Vagina (tissue), 2 donors: ENCODE measurements at regions not wholly inside any gene's neighbourhood (a gene's known extent, or its start where the extent isn't known, plus 50 kb on each side); places are given as distances from the start of the nearest gene placed in this dataset.

Experiments
- DNase-seq, 2 donors: peaks; one replicate each; pipeline ENCODE4 v3.0.0-alpha.2; 2017; ENCODE audit errors: extremely low spot score in 2 of 2
- H3K27ac ChIP-seq: fragments of 200-600 bp; sonication (generic); one replicate; pipeline ENCODE4 v1.5.1; 2019
- H3K27me3 ChIP-seq: fragments of 200-600 bp; sonication (generic); one replicate; pipeline ENCODE4 v1.5.1; 2019
- H3K36me3 ChIP-seq, 2 donors: fragments of 200-600 bp; sonication (generic); one replicate each; pipeline ENCODE4 v1.5.1; 2017 to 2019
- H3K4me1 ChIP-seq: fragments of 200-600 bp; sonication (generic); one replicate; pipeline ENCODE4 v1.5.1; 2019
- H3K4me3 ChIP-seq, 2 donors: fragments of 200-600 bp; sonication (generic); 1 replicate in 1 of 2; 2 replicates in 1 of 2; pipeline ENCODE4 v1.5.1; 2016 to 2019
- H3K9me3 ChIP-seq: fragments of 200-600 bp; sonication (generic); one replicate; pipeline ENCODE4 v1.5.1; 2019
- CTCF ChIP-seq, 3 experiments: fragments of 450-650 bp in 2 of 3; fragments of 200-600 bp in 1 of 3; sonication (generic) in 1 of 3; IDR thresholded peaks; one replicate each; pipeline ENCODE4 v1.5.1; 2017 to 2019; ENCODE audit warnings: antibody characterized with exemption in 3 of 3, mild to moderate bottlenecking in 2 of 3, moderate library complexity in 2 of 3
- POLR2A ChIP-seq, 2 donors: fragments of 450-650 bp; IDR thresholded peaks; one replicate each; pipeline ENCODE4 v1.6.1; 2017; ENCODE audit warnings: antibody characterized with exemption in 2 of 2, mild to moderate bottlenecking in 2 of 2, moderate library complexity in 2 of 2
- POLR2AphosphoS5 ChIP-seq, 2 donors: sonication (generic); formaldehyde crosslinking; IDR thresholded peaks; one replicate each; pipeline ENCODE4 v1.9.0; 2017; ENCODE audit warnings: antibody characterized with exemption in 2 of 2, mild to moderate bottlenecking in 2 of 2, low read depth in 1 of 2; ENCODE audit not compliant: insufficient read depth in 1 of 2
- intact Hi-C: fragments of 100-400 bp; cut with DNase I; formaldehyde crosslinking; loops from one replicate; pipeline ENCODE4 v1.15.1; 2023

GRCh38 chr20:19909725-19910124 lies 107.4 kb upstream of the NAA20 start:
- no peak for DNase-seq
- H3K4me3 ChIP-seq: no peak overlapping the region
- no peaks in the 10 kb centered on the region for H3K9me3 ChIP-seq
- no peaks in the 10 kb centered on the region for H3K36me3 ChIP-seq
- peaks cover 27% of the 10 kb centered on the region for H3K4me1 ChIP-seq
- intact Hi-C loops: no loop called here
- TF ChIP-seq POLR2AphosphoS5 (IDR thresholded peaks at IDR 0.05; ENCODE audit: insufficient read depth in 1 of 2, low read depth in 1 of 2) (peak in 1 of 2 donors; percentile 49), CTCF (IDR thresholded peaks at IDR 0.05) (no peak), POLR2A (IDR thresholded peaks at IDR 0.05) (no peak)
- H3K27ac ChIP-seq: peak overlapping the region; percentile 20
- H3K27me3 ChIP-seq: no peaks in the 10 kb centered on the region

GRCh38 chr20:19911810-19912382 lies 105.3 kb upstream of the NAA20 start:
- no peak for TF ChIP-seq CTCF (IDR thresholded peaks at IDR 0.05)
- TF ChIP-seq POLR2A (IDR thresholded peaks at IDR 0.05): no peak
- TF ChIP-seq POLR2AphosphoS5 (IDR thresholded peaks at IDR 0.05; ENCODE audit: insufficient read depth in 1 of 2, low read depth in 1 of 2): no peak
- Histone ChIP-seq H3K4me3 (no peak overlapping the region), H3K36me3 (no peaks in the 10 kb centered on the region), H3K27me3 (no peaks in the 10 kb centered on the region), H3K4me1 (peaks cover 45% of the 10 kb centered on the region), H3K27ac (no peak overlapping the region), H3K9me3 (no peaks in the 10 kb centered on the region)
- intact Hi-C loops: no loop called here
- no peak for DNase-seq

GRCh38 chr20:19913349-19913748 lies 103.8 kb upstream of the NAA20 start:
- no peak overlapping the region for H3K27ac ChIP-seq
- intact Hi-C loops: no loop called here
- no peak for DNase-seq
- no peaks in the 10 kb centered on the region for H3K27me3 ChIP-seq
- no peak for TF ChIP-seq POLR2AphosphoS5 (IDR thresholded peaks at IDR 0.05; ENCODE audit: insufficient read depth in 1 of 2, low read depth in 1 of 2)
- no peak for TF ChIP-seq CTCF (IDR thresholded peaks at IDR 0.05)
- no peak for TF ChIP-seq POLR2A (IDR thresholded peaks at IDR 0.05)
- no peak overlapping the region for H3K4me3 ChIP-seq
- H3K4me1 ChIP-seq: peaks cover 40% of the 10 kb centered on the region
- H3K9me3 ChIP-seq: no peaks in the 10 kb centered on the region
- no peaks in the 10 kb centered on the region for H3K36me3 ChIP-seq

GRCh38 chr20:19913927-19914614 lies 103.1 kb upstream of the NAA20 start:
- Histone ChIP-seq H3K27me3 (no peaks in the 10 kb centered on the region), H3K27ac (peak overlapping the region; percentile 21), H3K9me3 (no peaks in the 10 kb centered on the region), H3K4me1 (peaks cover 39% of the 10 kb centered on the region), H3K4me3 (no peak overlapping the region), H3K36me3 (no peaks in the 10 kb centered on the region)
- intact Hi-C loops: no loop called here
- no peak for TF ChIP-seq CTCF (IDR thresholded peaks at IDR 0.05)
- TF ChIP-seq POLR2AphosphoS5 (IDR thresholded peaks at IDR 0.05; ENCODE audit: insufficient read depth in 1 of 2, low read depth in 1 of 2): peak in 1 of 2 donors; percentile 64
- no peak for TF ChIP-seq POLR2A (IDR thresholded peaks at IDR 0.05)
- no peak for DNase-seq

GRCh38 chr20:19915111-19915798 lies 101.9 kb upstream of the NAA20 start:
- Histone ChIP-seq H3K4me3 (no peak overlapping the region), H3K27me3 (no peaks in the 10 kb centered on the region), H3K4me1 (peaks cover 28% of the 10 kb centered on the region), H3K27ac (no peak overlapping the region), H3K36me3 (no peaks in the 10 kb centered on the region), H3K9me3 (no peaks in the 10 kb centered on the region)
- no peak for TF ChIP-seq POLR2AphosphoS5 (IDR thresholded peaks at IDR 0.05; ENCODE audit: insufficient read depth in 1 of 2, low read depth in 1 of 2)
- TF ChIP-seq POLR2A (IDR thresholded peaks at IDR 0.05): no peak
- TF ChIP-seq CTCF (IDR thresholded peaks at IDR 0.05): no peak
- intact Hi-C loops: no loop called here
- DNase-seq: no peak
